HUDEP-2 (cell line): ENCODE measurements at regions not wholly inside any gene's neighbourhood (a gene's known extent, or its start where the extent isn't known, plus 50 kb on each side); places are given as distances from the start of the nearest gene placed in this dataset.

Experiments
- DNase-seq, 76 experiments: peaks; one replicate each; lab custom pipeline; 2025; ENCODE audit not compliant: unreplicated experiment in 76 of 76; lab: John Stamatoyannopoulos, UW

DNA sequence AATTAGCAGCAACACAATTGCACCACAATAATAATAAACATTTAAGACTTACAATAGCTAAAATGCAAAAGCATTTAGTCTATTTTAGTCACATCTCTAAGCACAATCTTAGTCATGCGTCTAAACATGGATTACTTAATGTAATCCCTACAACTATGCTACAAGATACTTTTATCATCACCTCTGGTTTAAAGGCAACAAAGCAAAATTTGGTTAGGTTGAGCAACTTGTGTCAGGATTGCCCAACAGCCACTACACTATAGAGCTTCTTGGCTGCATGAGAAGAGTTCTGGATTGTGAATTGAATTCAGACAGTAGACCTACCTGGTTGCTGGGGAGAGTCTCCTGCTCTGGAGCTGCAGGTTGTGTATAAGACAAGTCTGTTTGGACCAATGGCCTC lies 146.5 kb upstream of the PUDP start:
- DNase-seq = no peak

DNA sequence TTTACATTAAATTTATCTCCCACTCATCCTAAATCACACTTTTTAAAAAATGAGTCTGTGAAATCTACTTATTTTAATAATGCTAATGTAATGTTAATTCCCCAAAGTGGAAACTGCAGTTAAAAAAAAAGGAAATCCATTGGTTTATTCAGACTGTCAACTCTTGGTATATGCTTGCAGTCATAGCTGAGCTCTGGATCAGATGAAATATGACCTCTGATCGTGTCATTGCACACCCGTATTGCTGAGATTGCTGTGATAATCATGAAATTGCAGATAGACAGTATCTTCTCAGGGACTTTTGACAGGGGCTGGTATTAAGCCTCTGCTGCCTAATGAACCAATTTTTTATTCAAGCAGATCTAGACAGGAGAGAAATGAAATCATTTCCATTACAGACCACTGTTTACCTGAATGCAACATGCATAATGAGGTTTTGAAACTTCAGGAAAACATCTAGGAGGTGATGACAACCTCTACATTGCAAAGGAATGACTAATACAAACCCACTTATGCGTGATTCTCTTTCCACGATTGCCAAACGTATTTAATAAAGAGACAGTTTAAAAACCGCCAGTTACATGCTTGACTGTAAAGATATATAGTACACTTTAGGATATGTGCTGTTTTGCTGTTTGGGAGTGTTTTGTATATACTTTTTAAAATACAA lies 138.3 kb upstream of the PUDP start:
- DNase-seq = no peak

DNA sequence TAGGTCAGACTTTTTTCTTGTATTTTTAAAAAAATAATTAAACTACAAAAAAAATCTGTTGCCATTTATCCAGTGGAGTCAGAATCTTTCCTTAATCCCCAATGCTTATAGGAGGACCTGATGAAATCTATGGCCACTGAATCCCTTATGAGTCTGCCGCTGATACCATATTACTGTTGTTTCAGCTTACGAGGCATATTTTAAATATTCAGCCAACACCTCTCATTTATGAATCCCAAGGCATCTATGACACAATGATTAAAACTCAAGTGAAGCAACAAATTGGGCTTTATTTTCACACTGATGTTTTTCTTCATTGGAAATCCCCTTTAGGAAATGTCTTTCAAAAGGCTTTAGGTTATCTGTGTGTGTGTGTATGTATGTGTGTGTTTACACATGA lies 137.8 kb upstream of the PUDP start:
- no peak for DNase-seq

DNA sequence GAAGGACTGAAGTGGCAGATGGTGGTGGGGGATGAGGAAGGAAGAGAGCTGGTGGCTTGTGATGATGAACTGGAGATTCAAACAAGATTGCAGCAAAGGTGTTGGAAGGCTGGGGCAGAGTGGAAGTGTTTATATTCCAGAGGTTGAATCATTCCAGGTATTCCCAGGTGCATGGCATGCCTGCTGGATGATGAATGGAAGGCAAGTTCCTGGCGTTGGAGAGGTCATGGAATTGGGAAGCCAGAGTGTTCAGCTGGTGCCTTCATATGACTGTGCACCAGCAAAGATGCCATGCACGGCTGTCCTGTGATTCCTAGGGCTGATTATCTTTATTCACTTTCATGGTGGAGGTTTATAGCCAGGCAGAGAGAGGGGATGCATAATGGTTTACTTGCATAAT lies 135.8 kb upstream of the PUDP start:
- no peak for DNase-seq

DNA sequence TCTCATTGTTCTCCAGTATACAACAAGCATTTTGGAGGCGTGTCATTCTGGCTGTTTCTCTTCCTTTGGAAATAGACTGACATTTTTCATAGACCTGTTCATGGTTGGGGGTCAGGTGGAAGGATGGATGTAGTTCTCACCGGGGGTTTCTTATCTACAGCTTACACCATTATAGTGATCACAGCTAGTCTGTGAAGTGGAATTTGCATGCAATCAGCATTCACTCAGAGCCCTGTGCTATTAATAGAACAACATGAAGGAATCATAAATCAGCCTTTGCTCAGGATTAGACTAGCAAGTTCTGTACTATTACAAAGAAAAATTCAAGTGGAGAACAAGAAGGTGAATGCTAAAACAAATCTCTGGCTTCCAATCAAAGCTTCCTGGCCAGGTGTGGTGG lies 132.6 kb upstream of the PUDP start:
- DNase-seq = no peak

DNA sequence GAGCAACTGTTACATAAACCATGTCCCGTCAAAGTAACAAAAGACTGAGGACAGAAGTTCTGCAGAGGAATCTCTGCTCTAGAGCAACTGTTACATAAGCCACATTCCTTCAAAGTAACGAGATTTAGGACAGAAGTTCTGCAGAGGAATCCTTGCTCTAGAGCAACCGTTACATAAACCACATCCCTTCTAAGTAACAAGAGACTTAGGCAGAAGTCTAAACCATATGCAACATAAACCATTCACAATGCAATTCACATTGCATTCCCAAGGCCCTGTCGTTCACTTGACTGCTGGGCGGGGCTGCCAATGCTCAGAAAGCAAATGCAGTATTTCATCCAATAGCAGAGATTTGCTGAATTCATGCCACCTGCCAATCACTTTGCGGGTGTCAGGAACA lies 124.4 kb upstream of the PUDP start:
- DNase-seq = no peak

DNA sequence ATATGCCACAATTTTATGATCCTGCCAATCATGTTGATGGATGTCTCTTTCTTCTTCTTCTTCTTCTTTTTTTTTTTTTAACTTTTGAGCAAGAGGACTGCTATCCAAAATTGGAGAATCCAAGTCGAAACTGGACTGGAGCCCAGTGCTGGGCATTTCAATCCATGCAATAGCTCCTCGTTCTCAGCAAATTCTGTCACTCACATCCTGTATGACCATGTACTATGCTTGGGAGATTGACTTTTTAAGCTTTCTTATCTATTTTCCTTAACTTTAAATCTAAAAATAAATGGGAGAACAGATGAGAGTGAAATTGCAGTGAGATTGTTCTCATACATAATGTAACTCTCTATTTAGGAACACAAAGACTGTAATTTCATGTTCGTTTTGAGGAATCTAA lies 123.0 kb upstream of the PUDP start:
- DNase-seq = no peak

DNA sequence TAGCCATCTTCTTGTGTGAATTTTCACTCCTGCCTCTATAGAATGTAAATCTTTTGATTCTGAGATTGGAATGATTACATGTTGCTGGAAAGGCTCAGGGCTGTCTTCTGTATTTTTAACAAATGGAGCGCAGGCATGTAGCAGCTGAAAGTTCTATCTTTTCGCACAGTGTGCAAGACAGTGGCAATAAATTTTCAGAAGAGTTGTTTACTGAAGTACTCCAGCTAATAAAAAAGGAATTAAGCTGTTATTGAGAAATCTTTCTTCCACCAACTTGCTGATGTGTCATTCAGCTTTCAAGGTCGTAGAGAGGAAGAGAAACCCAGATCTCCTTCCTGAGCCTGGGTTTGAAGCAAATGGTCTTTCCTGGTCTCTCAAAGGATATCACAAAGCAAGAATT lies 122.0 kb upstream of the PUDP start:
- no peak for DNase-seq

DNA sequence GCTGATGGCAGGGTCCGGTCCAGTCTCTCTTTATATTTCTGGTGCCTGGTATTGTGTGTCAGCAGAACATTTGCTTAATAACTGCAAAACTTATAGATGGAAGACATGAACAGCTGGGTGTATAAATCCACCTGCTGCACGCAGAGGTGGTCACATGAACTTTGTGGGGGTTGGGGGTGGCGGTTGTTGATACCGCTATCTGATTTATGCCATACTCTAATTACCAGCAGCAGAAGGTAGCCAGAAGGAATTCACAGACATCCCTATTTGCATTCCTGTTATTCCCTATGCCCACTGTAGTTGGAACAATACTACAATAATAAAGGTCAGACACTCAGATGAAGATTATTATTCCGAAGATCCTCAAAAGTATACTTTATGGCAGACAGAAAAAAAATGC lies 121.6 kb upstream of the PUDP start:
- DNase-seq = no peak

DNA sequence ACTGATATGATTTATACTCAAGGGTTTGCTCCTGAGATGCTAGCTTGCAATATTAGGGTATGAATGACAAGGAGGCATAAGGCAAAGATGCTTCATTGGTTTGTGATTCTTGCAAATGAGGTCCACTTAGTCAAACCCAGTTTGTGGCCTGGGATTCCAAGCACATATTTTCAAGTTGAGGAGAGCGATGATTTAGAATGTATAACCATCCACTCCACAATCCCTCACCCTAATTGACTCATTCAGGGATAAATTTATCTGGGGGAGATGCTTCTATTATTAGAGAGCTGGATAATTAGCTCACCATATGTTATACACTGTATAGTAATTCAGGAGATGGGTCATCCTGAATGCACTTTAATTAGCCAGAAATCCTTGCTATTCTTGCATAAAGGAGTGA lies 118.3 kb upstream of the PUDP start:
- no peak for DNase-seq

DNA sequence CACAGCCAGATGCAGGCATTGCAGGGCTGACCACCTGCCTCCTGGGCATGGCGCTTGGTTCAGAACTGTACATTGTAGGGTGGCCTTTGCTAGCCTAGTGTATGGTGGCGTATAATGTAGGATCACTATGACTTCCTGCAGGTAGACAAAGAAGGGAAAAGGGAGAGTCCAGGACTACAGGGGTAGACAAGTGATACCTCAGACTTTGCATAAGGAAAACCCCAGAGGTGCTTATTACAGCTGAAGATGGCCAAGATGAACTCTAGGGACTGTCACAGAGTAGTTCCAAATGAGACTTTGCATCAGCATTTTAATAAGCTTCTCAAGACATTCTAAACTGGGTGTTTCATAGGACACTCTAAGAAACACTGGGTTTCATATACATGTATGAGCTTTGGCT lies 116.4 kb upstream of the PUDP start:
- no peak for DNase-seq

DNA sequence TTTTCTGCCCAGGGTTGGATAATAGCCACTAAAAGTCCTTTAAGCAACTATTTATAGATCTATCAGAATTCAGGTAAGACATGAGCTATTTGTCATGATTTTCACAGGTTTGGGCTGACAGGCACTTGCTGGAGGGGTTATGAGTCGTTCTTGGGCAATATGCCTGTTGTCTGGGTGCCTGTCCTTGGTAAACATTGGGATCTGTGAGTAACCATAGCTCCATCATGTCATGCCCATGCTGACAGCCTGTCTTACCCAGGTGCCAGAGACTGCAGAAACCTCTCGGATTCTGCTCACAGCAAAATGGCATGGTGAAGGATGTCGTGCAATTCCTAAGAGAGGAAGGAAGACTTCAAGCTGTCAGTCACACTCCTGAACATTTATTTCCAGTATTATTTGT lies 116.0 kb upstream of the PUDP start:
- no peak for DNase-seq

DNA sequence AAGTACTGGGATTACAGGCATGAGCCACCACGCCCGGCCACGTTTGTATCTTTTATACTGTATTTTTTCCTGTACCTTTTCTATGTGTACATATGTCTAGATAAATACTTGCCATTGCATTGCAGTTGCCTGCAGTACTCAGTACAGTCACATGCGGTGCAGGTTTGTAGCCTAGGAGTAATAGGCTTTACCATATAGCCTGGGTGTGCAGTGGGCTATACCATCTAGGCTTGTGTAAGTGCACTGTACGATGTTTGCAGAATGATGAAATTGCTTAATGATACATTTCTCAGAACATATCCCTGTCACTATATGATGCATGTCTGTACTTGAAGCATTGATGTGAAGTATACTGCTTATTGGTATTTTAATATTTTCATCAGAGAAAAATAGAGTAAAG lies 115.4 kb upstream of the PUDP start:
- DNase-seq = no peak

DNA sequence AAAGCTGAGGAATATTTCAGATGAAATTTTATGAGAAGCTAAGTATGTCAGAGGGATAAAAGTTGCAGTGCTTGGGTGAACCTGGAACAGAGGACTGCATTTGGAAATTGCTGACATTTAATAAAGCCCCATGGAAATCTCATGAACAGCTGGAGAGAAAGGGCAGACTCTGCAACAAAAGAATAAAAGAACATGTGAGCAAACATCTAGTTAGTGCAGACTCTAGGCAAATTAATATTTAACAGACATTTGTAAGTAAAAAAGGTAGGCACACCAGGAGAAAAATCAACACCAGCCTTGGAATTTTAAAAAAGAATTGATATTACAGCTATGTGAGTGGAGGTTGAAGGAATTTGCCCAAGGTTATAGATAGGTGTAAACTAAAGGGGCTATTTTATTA lies 114.6 kb upstream of the PUDP start:
- DNase-seq = no peak

DNA sequence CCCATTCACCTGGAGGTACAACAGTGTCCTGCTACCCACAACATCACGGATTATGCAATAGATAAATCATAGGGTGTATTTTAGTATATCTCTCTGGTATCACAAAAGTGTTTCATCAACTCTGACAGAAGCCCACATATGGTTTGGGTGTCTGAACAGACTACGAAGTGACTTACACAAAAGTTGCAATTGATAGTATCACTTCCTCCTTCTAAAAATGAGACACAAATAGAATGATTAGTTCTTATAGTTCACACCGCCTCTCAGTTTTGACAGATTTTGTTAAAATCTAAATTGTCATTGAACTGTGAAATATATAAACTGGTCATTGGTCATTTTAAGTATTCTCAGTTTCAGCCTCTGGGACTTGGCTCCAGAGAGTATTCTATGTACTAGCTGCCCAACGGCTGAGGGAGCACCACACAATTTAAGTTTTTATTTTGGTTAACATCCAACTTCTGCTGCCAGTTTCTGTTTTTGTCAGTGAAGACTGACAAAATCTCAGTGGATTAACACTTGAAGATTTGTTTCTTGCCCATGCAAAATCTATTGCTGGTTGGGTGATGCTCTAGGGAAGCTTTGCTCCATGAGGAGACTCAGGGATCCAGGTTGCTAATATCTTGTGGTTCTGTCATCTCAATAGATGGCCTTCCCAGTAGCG lies 113.8 kb upstream of the PUDP start:
- DNase-seq = no peak

DNA sequence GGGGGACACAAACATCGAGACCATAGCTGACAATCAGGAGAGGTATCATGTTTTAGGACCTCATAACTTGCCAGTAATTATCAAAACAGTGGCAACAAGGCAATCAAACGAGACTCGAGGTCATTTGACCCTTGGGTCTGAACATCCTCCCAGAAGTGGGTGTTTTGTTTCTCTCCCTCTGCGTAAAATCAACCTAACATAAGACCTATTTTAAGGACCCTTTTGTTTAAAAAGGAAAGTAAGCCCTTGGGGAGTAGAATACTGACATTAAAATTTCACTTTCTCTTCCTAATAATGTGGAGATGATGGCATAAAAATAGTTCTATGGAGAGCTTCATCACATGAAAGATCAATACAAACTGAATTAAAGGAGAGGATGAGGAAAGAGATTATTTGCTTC lies 106.2 kb upstream of the PUDP start:
- no peak for DNase-seq

DNA sequence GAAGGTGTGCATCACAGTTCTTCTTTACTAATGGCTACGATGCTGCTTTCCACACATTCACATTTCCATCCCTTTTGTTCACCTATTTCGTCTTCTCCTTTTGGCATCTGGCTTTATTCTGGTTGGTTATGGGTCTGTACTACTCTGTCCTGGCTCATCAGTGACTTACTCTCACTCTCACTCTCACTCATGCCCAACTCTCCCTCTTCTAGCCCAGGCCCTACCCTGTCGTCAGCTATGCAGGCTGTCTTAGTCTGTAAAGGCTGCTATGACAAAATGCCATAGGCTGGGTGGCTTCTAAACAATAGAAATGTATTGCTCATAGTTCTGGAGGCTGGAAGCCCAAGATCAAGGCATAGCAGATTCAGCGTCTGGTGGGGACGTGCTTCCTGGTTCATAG lies 105.6 kb upstream of the PUDP start:
- no peak for DNase-seq

DNA sequence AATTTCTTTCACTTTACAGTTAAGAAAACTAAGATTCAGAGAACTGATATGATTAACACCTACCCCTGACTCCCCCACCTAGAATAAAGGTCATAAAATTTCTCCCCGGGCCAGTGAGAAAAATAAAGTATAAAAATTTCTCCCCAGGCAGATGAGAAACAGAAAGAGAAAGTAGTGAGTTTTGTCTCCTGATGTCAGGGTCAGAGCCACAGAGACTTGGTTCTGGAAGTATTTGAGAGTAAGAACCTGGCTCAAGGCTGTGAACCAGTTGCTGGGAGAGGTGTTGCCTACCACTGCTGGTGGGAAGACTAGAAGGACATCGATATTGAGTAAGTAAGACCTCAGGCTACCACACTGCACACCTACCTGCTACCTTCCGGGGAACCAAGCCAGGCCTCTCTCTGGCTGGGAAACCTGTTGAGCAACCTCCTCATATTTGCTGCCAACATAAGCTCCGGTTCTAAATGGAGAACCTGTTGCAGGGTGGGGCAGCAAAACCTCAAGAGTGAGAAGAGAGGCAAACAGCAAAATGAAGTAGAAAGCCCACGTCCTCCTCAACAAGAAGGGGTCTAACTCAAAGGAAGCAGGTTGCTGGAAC lies 104.2 kb upstream of the PUDP start:
- no peak for DNase-seq

DNA sequence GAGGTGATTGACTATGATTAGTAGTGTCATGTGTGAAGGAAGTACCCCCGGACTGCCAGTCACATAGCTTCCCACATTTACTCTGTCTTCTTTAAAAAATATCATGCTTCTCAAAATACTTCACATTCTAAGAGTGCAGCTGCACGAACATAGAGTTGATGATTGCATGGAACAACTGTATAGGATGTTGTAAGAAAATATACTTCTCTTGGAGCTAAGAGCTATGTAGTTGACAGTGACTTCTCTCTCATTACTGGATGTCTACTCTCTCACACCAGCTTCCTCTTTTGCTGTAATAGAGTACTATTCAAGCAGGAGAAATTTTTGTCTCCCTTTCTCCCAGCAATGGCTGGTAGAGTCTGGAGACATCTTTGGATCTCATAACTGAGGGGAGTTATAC lies 99.4 kb upstream of the PUDP start:
- DNase-seq = no peak

DNA sequence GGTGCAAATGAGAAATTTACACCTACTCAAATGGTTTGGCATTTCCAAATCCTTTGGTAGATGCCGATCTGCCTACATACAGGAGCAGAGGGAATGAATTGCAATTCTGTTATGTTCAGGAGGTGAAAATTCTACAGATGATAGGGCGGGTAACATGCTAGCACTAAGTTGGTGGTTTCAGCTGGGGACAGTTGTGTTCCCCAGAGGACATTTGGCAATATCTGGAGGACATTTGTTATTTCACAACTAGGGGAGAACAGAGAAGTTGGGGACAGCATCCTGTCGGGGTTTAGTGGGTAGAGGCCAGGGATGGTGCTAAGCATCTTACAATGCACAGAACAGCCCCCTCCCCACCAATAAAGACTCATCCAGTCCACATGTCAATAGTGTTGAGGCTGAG lies 96.5 kb upstream of the PUDP start:
- no peak for DNase-seq

DNA sequence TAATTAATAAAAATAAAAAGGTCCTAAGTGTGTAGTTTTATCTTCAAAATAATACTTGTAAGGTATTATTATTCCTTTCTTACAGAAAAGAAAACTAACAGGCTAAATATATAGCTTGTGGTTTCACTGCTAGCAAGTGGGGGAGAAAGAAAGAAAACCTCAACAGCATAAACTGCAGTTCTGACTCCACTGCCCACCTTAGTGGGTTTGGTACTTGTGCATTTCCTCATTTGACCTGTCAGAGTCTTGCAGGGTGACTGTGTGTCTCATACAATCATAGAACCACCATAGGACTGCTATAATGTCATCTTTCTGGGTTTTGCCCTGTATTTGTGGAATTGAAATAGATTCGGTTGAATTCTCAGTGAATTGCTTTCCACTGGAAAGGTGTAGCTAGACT lies 94.7 kb upstream of the PUDP start:
- no peak for DNase-seq

DNA sequence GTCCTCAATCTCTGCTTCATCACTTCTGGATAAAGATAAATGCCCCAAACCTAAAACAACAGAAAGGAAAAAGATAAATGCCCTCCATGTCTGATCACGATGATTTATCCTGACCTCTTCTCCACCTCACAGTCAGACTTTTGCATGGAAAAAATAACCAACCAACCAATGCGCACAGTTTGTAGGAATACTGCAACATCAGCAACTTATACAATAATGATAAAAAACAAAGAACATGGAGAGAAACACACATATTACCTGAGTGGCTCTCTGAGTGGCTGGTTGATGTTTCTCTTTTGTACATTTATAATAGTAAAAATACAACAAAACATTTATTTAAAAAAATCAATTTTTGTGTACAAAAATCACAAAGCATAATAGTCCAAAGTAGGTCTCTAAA lies 93.0 kb upstream of the PUDP start:
- DNase-seq = no peak

DNA sequence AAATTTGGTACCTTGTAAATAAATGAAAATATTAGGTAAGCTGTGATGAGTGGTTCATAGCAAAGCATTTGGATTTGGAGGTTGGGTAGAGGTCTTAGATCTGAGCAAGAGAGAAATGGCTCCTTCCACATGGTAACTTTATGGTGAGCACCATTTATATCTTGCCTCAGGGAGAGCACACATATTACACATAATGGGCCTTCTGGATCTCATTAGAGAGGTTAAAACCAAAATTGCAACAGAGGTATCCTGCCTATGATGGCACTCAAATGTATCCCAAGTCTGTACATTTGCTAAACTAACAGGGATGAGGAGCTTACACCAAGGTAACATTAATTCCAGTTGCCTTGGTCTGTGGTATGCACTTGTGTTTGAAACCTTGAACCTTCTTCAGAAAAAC lies 87.1 kb upstream of the PUDP start:
- no peak for DNase-seq
